Panc1 (cell line): ENCODE measurements at regions not wholly inside any gene's neighbourhood (a gene's known extent, or its start where the extent isn't known, plus 50 kb on each side); places are given as distances from the start of the nearest gene placed in this dataset.

ENCODE experiments used
- ATAC-seq: fragments of 200-7000 bp; cut with Tn5 transposase; 2 replicates; pipeline ENCODE4 v1.9.1; 2020; ENCODE audit warnings: mild to moderate bottlenecking, moderate library complexity
- BruUV-seq: library from RNA; stranded (reverse); fragments of 400-500 nt; replicated peaks from 2 replicates; lab custom pipeline; 2021; lab: Mats Ljungman, UMichigan
- CTCF ChIA-PET: fragments of 300-600 bp; sonication (Branson Sonifier 250); formaldehyde crosslinking; loops from one replicate; lab custom pipeline; 2022; ENCODE audit warnings: antibody characterized with exemption; lab: Charles Lee
- POLR2A ChIA-PET: fragments of 300-600 bp; sonication (Branson Sonifier 250); formaldehyde crosslinking; loops from one replicate; lab custom pipeline; 2022; ENCODE audit warnings: antibody characterized with exemption; lab: Charles Lee
- DNase-seq: peaks from one replicate; pipeline ENCODE4 v3.0.0-alpha.2; 2010; ENCODE audit warnings: low read depth, low spot score
- H3K27ac ChIP-seq: 2 replicates; pipeline ENCODE4 v1.5.1; 2011; ENCODE audit warnings: mild to moderate bottlenecking, low read length, inconsistent platforms
- H3K27me3 ChIP-seq: fragments of 200-500 bp; sonication (Bioruptor generic); 2 replicates; pipeline ENCODE4 v1.6.0; 2014; ENCODE audit warnings: low read length, inconsistent platforms; ENCODE audit not compliant: control insufficient read depth, insufficient read depth
- H3K36me3 ChIP-seq: fragments of 200-500 bp; sonication (Bioruptor generic); 2 replicates; pipeline ENCODE4 v1.5.1; 2014; ENCODE audit warnings: inconsistent platforms, mild to moderate bottlenecking, low read length, moderate library complexity; ENCODE audit not compliant: control insufficient read depth, insufficient read depth
- H3K4me1 ChIP-seq: 2 replicates; pipeline ENCODE4 v1.5.1; 2011; ENCODE audit warnings: inconsistent platforms, mild to moderate bottlenecking, low read length, moderate library complexity; ENCODE audit not compliant: control insufficient read depth, insufficient read depth
- H3K4me3 ChIP-seq, 2 experiments: 2 replicates each; pipeline ENCODE4 v1.5.1; 2011 to 2012; ENCODE audit warnings: low read depth in 2 of 2, low read length in 2 of 2, mild to moderate bottlenecking in 2 of 2, inconsistent platforms in 1 of 2, moderate library complexity in 1 of 2
- H3K9me3 ChIP-seq: fragments of 200-500 bp; sonication (Bioruptor generic); 2 replicates; pipeline ENCODE4 v1.5.1; 2014; ENCODE audit warnings: low read depth, mild to moderate bottlenecking, inconsistent platforms, low read length, moderate library complexity; ENCODE audit not compliant: control insufficient read depth, insufficient read depth
- POLR2AphosphoS5 ChIP-seq: IDR thresholded peaks from 2 replicates; pipeline ENCODE4 v1.6.1; 2012; ENCODE audit warnings: mild to moderate bottlenecking, low read depth, low read length, moderate library complexity
- SIN3A ChIP-seq: IDR thresholded peaks from 2 replicates; pipeline ENCODE4 v1.6.1; 2012; ENCODE audit warnings: low read depth, mild to moderate bottlenecking, low read length, moderate library complexity, borderline replicate concordance; ENCODE audit not compliant: insufficient read depth
- TCF7L2 ChIP-seq: IDR thresholded peaks from 2 replicates; pipeline ENCODE4 v1.6.1; 2011; ENCODE audit warnings: mild to moderate bottlenecking, low read depth, low read length, inconsistent platforms
- in situ Hi-C: cut with HindIII; loops from 2 replicates; pipeline ENCODE4 v1.10.0; 2016; ENCODE audit warnings: low sequenced_read_pairs, low pct_unique_long_range_greater_than_20kb
- intact Hi-C: fragments of 100-400 bp; cut with micrococcal nuclease; formaldehyde crosslinking; loops from one replicate; pipeline ENCODE4 v1.10.0; 2022; ENCODE audit not compliant: unreplicated experiment
- TF ChIP-seq, protein P1 (sequence below), 2 experiments: IDR thresholded peaks; 2 replicates each; pipeline ENCODE4 v1.6.1; 2011 to 2012; ENCODE audit warnings: low read depth in 2 of 2, control low read depth in 1 of 2, low read length in 1 of 2, mild to moderate bottlenecking in 1 of 2, moderate library complexity in 1 of 2; ENCODE audit not compliant: insufficient read depth in 1 of 2
- TF ChIP-seq, protein P2 (sequence below): fragments of 450-650 bp; IDR thresholded peaks from 2 replicates; pipeline ENCODE4 v1.5.1; 2017; ENCODE audit warnings: mild to moderate bottlenecking

DNA sequence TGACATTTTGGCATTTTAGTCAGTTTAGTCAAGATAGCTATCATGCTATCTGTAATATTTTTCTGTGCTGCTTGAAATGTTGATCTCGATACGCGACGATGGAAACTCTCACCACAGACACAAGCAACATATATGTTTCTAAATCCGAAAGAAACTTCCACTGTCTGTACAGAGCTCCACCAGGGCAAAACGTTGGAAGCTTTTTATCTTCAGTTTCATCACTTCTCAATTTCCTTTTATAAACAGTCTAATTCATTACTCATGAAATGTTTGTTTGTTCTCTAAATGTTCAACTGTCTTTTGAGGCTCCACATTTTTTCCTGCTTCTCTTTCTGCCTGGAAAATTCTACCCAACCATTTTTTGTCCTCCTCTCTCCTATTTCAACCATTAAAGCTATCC is 737.6 kb downstream of the SLC16A7 start:
- Histone ChIP-seq H3K4me1 (no peaks in the 10 kb centered on the region), H3K27me3 (no peaks in the 10 kb centered on the region), H3K36me3 (no peaks in the 10 kb centered on the region), H3K27ac (no peak overlapping the region), H3K9me3 (peaks cover 4% of the 10 kb centered on the region; the same call in 1 of the 2 replicates), H3K4me3 (no peak overlapping the region)
- TF ChIP-seq, protein P1, sequence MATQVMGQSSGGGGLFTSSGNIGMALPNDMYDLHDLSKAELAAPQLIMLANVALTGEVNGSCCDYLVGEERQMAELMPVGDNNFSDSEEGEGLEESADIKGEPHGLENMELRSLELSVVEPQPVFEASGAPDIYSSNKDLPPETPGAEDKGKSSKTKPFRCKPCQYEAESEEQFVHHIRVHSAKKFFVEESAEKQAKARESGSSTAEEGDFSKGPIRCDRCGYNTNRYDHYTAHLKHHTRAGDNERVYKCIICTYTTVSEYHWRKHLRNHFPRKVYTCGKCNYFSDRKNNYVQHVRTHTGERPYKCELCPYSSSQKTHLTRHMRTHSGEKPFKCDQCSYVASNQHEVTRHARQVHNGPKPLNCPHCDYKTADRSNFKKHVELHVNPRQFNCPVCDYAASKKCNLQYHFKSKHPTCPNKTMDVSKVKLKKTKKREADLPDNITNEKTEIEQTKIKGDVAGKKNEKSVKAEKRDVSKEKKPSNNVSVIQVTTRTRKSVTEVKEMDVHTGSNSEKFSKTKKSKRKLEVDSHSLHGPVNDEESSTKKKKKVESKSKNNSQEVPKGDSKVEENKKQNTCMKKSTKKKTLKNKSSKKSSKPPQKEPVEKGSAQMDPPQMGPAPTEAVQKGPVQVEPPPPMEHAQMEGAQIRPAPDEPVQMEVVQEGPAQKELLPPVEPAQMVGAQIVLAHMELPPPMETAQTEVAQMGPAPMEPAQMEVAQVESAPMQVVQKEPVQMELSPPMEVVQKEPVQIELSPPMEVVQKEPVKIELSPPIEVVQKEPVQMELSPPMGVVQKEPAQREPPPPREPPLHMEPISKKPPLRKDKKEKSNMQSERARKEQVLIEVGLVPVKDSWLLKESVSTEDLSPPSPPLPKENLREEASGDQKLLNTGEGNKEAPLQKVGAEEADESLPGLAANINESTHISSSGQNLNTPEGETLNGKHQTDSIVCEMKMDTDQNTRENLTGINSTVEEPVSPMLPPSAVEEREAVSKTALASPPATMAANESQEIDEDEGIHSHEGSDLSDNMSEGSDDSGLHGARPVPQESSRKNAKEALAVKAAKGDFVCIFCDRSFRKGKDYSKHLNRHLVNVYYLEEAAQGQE (IDR thresholded peaks at IDR 0.05; ENCODE audit: insufficient read depth in 1 of 2, low read depth in 2 of 2, low read length in 1 of 2): no peak
- no peak for TF ChIP-seq SIN3A
- TF ChIP-seq POLR2AphosphoS5: no peak
- TF ChIP-seq TCF7L2: no peak
- TF ChIP-seq, protein P2, sequence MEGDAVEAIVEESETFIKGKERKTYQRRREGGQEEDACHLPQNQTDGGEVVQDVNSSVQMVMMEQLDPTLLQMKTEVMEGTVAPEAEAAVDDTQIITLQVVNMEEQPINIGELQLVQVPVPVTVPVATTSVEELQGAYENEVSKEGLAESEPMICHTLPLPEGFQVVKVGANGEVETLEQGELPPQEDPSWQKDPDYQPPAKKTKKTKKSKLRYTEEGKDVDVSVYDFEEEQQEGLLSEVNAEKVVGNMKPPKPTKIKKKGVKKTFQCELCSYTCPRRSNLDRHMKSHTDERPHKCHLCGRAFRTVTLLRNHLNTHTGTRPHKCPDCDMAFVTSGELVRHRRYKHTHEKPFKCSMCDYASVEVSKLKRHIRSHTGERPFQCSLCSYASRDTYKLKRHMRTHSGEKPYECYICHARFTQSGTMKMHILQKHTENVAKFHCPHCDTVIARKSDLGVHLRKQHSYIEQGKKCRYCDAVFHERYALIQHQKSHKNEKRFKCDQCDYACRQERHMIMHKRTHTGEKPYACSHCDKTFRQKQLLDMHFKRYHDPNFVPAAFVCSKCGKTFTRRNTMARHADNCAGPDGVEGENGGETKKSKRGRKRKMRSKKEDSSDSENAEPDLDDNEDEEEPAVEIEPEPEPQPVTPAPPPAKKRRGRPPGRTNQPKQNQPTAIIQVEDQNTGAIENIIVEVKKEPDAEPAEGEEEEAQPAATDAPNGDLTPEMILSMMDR: no peak
- no peak for DNase-seq
- no TSS peak for BruUV-seq
- in situ Hi-C loops: no loop called here
- 0 out of 2 replicates have a peak, but pooled peaks have one; percentile 51 for ATAC-seq
- POLR2A ChIA-PET: no interaction called here
- CTCF ChIA-PET: no interaction called here
- intact Hi-C loops: no loop called here

DNA sequence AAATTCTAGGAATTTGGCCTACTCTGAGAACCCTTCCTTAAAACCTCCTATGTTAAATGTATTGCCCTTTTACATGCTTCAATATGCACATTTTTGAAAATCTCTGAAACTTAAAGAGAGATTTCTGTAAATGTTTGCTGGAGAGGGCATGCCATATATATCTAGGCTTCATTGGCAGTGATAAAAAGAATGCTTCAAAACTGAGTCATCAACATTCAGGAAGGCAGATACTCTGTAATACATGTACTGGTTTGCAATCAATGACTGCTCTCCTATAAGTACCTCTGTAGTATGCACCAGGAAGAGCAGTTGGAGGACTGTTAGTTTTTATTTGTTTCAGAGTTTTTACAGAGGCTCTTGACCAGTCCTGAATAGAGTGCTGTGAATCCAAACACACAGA is 739.9 kb downstream of the SLC16A7 start:
- TF ChIP-seq, protein P1 (IDR thresholded peaks at IDR 0.05; ENCODE audit: insufficient read depth in 1 of 2, low read depth in 2 of 2, low read length in 1 of 2): no peak
- no peak for TF ChIP-seq TCF7L2
- TF ChIP-seq, protein P2: no peak
- TF ChIP-seq POLR2AphosphoS5: no peak
- no peak for TF ChIP-seq SIN3A
- H3K4me1 ChIP-seq: no peaks in the 10 kb centered on the region
- DNase-seq (no peak), ATAC-seq (peak; percentile 81; the same call in 1 of the 2 replicates)
- H3K27ac ChIP-seq: no peak overlapping the region
- H3K36me3 ChIP-seq: no peaks in the 10 kb centered on the region
- ChIA-PET CTCF (no interaction called here), POLR2A (interaction anchor here (0.7 kb wide), 1 partner anchor 1018 kb away, joined by 8 read pairs; no protein-coding TSS in a partner anchor)
- in situ Hi-C loops (no loop called here), intact Hi-C loops (no loop called here)
- no peak overlapping the region for H3K4me3 ChIP-seq
- H3K9me3 ChIP-seq: peaks cover 4% of the 10 kb centered on the region; the same call in 1 of the 2 replicates
- no TSS peak for BruUV-seq
- no peaks in the 10 kb centered on the region for H3K27me3 ChIP-seq
